T-helper 2 cell treated with Interferon-gamma antibody and Interleukin-4, amounts not matched to agents 5 μg/mL and 100 μg/mL, for 36 hours (primary cell): ENCODE measurements at regions not wholly inside any gene's neighbourhood (a gene's known extent, or its start where the extent isn't known, plus 50 kb on each side); places are given as distances from the start of the nearest gene placed in this dataset.

Experiments
- DNase-seq: peaks from one replicate; pipeline ENCODE4 v3.0.0; 2021; ENCODE audit warnings: low spot score
- H3K27ac Mint-ChIP-seq: one replicate; pipeline ENCODE4 v1.8.0; 2021; ENCODE audit warnings: mild to moderate bottlenecking, mixed read lengths
- H3K27me3 Mint-ChIP-seq: one replicate; pipeline ENCODE4 v1.8.0; 2021; ENCODE audit warnings: low read depth, mixed read lengths
- H3K36me3 Mint-ChIP-seq: one replicate; pipeline ENCODE4 v1.8.0; 2021; ENCODE audit warnings: low read depth, mixed read lengths
- H3K4me1 Mint-ChIP-seq: one replicate; pipeline ENCODE4 v1.8.0; 2021; ENCODE audit warnings: low read depth, mixed read lengths
- H3K4me3 Mint-ChIP-seq: one replicate; pipeline ENCODE4 v1.8.0; 2022; ENCODE audit warnings: mild to moderate bottlenecking, moderate library complexity, mixed read lengths
- H3K9me3 Mint-ChIP-seq: one replicate; pipeline ENCODE4 v1.8.0; 2021; ENCODE audit warnings: mixed read lengths

- H3K27me3 Mint-ChIP-seq: no peaks in the 10 kb centered on the region
These were observed 695.3 kb downstream of the SATB2 start for GRCh38 chr2:198762441-198762840.

GRCh38 chr2:198757069-198757468, 700.7 kb downstream of the SATB2 start:
- H3K36me3 Mint-ChIP-seq: no peaks in the 10 kb centered on the region
- no peak overlapping the region for H3K4me3 Mint-ChIP-seq
- H3K9me3 Mint-ChIP-seq: no peaks in the 10 kb centered on the region
- DNase-seq: no peak
- H3K27me3 Mint-ChIP-seq: no peaks in the 10 kb centered on the region
- no peak overlapping the region for H3K27ac Mint-ChIP-seq
- H3K4me1 Mint-ChIP-seq: no peaks in the 10 kb centered on the region

More at GRCh38 chr2:198762441-198762840, 695.3 kb downstream of the SATB2 start:
- no peaks in the 10 kb centered on the region for H3K9me3 Mint-ChIP-seq
- H3K27ac Mint-ChIP-seq: no peak overlapping the region
- no peak overlapping the region for H3K4me3 Mint-ChIP-seq
- no peaks in the 10 kb centered on the region for H3K36me3 Mint-ChIP-seq
- no peak for DNase-seq
- no peaks in the 10 kb centered on the region for H3K4me1 Mint-ChIP-seq

DNA sequence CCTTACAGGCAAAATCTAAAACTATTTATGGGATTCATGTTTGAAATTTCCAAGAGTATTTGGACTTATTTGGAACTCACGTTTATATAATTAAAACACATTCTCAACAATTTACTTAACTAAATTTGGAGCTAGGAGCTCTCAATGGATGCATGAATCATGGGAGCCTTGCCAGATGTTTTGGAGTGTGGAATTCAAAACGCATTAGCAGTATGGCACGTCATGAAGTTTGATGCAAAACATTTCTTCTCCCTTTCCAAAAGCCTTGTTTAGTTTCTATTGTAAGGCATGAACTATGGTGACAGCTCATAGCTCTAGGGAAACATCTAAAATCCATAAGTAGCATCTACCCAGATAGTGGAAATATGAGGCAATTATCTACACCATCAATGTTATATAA, 701.6 kb downstream of the SATB2 start:
- Mint-ChIP-seq H3K4me1 (no peaks in the 10 kb centered on the region), H3K27me3 (no peaks in the 10 kb centered on the region), H3K4me3 (no peak overlapping the region), H3K9me3 (no peaks in the 10 kb centered on the region), H3K36me3 (no peaks in the 10 kb centered on the region), H3K27ac (no peak overlapping the region)
- DNase-seq: no peak

GRCh38 chr2:198753101-198753500, 704.6 kb downstream of the SATB2 start:
- no peak overlapping the region for H3K27ac Mint-ChIP-seq
- no peak for DNase-seq
- H3K4me3 Mint-ChIP-seq: no peak overlapping the region
- H3K36me3 Mint-ChIP-seq: no peaks in the 10 kb centered on the region
- H3K4me1 Mint-ChIP-seq: no peaks in the 10 kb centered on the region
- no peaks in the 10 kb centered on the region for H3K27me3 Mint-ChIP-seq
- H3K9me3 Mint-ChIP-seq: no peaks in the 10 kb centered on the region

DNA sequence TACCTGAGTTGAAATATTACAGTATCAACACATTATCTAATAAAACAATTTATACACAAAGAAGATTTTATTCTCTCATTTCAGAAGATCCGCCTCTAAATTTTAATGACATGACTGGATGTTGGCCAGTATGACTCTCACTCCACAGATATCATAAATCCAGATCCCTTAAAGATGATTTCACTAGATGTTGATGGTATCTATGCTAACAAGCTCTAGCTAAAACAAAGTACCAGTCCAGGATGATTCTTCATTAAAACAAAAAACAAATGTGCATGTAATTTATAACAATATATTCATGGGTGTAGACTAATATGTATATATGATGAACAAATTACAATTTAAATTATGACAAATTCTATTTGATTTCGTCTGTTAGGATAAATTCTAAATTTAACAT, 708.4 kb downstream of the SATB2 start:
- no peak for DNase-seq
- no peak overlapping the region for H3K27ac Mint-ChIP-seq
- no peaks in the 10 kb centered on the region for H3K27me3 Mint-ChIP-seq
- no peaks in the 10 kb centered on the region for H3K9me3 Mint-ChIP-seq
- no peaks in the 10 kb centered on the region for H3K4me1 Mint-ChIP-seq
- no peak overlapping the region for H3K4me3 Mint-ChIP-seq
- H3K36me3 Mint-ChIP-seq: no peaks in the 10 kb centered on the region

GRCh38 chr2:198731842-198732399, 725.8 kb downstream of the SATB2 start:
- Mint-ChIP-seq H3K36me3 (no peaks in the 10 kb centered on the region), H3K4me3 (no peak overlapping the region), H3K4me1 (no peaks in the 10 kb centered on the region), H3K27me3 (no peaks in the 10 kb centered on the region), H3K27ac (no peak overlapping the region), H3K9me3 (no peaks in the 10 kb centered on the region)
- DNase-seq: no peak

DNA sequence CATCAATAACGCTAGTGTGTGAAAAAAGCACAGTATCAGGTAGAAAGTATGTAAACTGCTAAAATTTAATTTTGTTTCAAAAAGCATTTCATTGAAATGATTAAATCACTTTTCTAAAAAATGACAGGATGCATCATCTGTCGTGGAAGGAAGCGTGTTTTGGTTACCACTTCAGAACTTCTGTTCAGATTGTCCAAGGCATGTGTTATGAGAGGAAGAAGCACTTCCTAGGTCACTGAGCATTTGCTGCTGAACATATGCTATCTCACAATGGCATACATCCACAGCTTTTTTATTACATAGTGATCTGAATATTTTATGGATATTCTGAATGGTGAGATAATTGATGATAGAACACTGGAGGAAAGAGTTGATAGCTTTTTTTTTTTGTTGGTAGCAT, 737.5 kb downstream of the SATB2 start:
- Mint-ChIP-seq H3K4me3 (no peak overlapping the region), H3K36me3 (no peaks in the 10 kb centered on the region), H3K4me1 (no peaks in the 10 kb centered on the region), H3K9me3 (no peaks in the 10 kb centered on the region), H3K27me3 (no peaks in the 10 kb centered on the region), H3K27ac (no peak overlapping the region)
- no peak for DNase-seq

DNA sequence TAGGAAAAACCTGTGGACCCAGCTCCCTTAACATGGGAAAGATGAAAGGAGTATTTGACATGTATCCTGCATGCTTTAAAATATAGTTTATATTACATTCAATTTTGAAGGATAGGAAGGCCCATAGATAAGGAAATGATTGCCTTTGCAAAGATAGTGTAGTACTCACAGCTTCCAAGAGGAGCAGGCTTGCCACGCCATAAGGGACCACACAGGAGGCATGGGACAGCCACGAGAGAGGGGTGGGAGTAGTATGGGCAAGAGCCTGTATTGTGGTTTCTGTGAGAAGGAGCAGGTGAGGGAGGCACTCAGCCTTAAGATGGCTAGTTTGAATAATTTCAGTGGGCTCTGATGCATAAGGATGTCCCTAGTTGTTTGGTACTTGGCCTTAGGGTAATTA, 740.3 kb downstream of the SATB2 start:
- H3K27me3 Mint-ChIP-seq: no peaks in the 10 kb centered on the region
- no peak overlapping the region for H3K27ac Mint-ChIP-seq
- DNase-seq: no peak
- H3K36me3 Mint-ChIP-seq: no peaks in the 10 kb centered on the region
- H3K4me1 Mint-ChIP-seq: no peaks in the 10 kb centered on the region
- H3K9me3 Mint-ChIP-seq: no peaks in the 10 kb centered on the region
- no peak overlapping the region for H3K4me3 Mint-ChIP-seq

DNA sequence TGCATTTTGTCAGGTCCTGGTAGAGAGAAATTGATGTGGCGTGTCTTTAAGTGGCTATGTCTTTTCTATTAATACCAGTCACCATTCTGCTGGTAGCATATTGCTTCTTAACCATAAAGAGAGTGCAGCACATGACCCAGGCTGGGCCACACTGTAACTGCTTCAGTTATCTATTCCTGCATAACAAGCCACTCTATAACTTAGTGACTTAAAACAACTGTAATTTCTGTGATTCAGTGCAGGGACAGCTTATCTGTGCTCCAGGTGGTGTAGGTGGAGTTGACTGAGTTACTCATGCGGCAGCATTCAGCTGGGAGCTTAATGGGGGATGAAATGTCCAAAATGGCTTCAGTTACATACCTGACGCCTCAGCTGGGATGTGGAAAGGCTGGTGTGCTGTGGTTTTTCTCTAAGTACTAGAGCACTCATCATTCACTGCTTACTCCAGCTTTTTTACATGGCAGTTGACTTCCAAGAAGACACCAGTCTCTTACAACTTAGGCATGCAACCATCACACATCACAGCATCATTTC, 742.4 kb downstream of the SATB2 start:
- Mint-ChIP-seq H3K4me3 (no peak overlapping the region), H3K36me3 (no peaks in the 10 kb centered on the region), H3K27ac (no peak overlapping the region), H3K27me3 (no peaks in the 10 kb centered on the region), H3K9me3 (no peaks in the 10 kb centered on the region), H3K4me1 (no peaks in the 10 kb centered on the region)
- DNase-seq: no peak

- H3K9me3 Mint-ChIP-seq: no peaks in the 10 kb centered on the region
- H3K4me3 Mint-ChIP-seq: no peak overlapping the region
- no peak overlapping the region for H3K27ac Mint-ChIP-seq
- H3K27me3 Mint-ChIP-seq: no peaks in the 10 kb centered on the region
- no peak for DNase-seq
- H3K4me1 Mint-ChIP-seq: no peaks in the 10 kb centered on the region
- no peaks in the 10 kb centered on the region for H3K36me3 Mint-ChIP-seq
These were observed 745.3 kb downstream of the SATB2 start for GRCh38 chr2:198712485-198712884.

GRCh38 chr2:198711484-198711883, 746.3 kb downstream of the SATB2 start:
- Mint-ChIP-seq H3K27ac (no peak overlapping the region), H3K4me3 (no peak overlapping the region), H3K27me3 (no peaks in the 10 kb centered on the region), H3K9me3 (no peaks in the 10 kb centered on the region), H3K4me1 (no peaks in the 10 kb centered on the region), H3K36me3 (no peaks in the 10 kb centered on the region)
- no peak for DNase-seq

DNA sequence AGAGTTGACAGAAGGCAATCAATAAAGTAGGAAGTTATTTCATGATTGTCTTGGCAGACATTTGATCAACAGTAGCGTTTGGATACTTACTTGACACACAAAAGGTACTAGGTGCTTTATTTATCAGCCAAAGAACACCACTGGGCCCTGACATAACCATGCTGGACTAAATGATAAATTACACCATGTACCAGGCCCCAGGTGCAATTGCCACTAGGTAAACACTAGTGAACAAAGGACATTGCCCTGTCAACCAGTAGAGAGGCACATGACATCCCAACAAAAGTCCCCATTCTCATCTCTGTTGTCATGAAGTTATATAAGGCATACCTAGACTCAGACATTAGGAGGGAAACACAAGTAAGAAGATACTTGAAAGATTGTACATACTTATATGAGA, 747.2 kb downstream of the SATB2 start:
- no peak for DNase-seq
- H3K36me3 Mint-ChIP-seq: no peaks in the 10 kb centered on the region
- no peaks in the 10 kb centered on the region for H3K9me3 Mint-ChIP-seq
- H3K27me3 Mint-ChIP-seq: no peaks in the 10 kb centered on the region
- no peak overlapping the region for H3K27ac Mint-ChIP-seq
- H3K4me1 Mint-ChIP-seq: no peaks in the 10 kb centered on the region
- H3K4me3 Mint-ChIP-seq: no peak overlapping the region

- Mint-ChIP-seq H3K4me1 (no peaks in the 10 kb centered on the region), H3K4me3 (no peak overlapping the region), H3K27ac (no peak overlapping the region), H3K27me3 (no peaks in the 10 kb centered on the region), H3K9me3 (no peaks in the 10 kb centered on the region), H3K36me3 (no peaks in the 10 kb centered on the region)
- DNase-seq: no peak
These were observed 751.2 kb downstream of the SATB2 start for GRCh38 chr2:198706476-198707082.

DNA sequence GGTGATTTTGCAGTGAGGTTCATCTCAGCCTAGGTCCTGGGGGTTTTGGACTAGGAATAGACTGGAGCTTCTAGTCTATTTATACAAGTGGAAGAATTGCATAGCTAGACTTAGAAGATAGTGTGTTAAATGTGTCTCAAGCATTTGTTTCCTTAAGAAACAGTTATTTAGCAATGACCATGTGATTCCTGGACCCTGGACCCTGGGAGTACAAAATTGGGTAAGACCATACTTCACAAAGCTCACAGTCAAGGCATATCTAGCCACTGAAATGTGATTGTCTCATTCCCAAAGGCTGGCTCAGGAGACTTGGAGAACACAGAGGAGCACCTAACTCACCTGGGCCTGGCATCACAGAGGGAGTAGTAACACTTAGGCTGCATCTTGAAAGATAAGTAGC, 754.5 kb downstream of the SATB2 start:
- Mint-ChIP-seq H3K9me3 (no peaks in the 10 kb centered on the region), H3K27me3 (no peaks in the 10 kb centered on the region), H3K36me3 (no peaks in the 10 kb centered on the region), H3K4me1 (no peaks in the 10 kb centered on the region), H3K27ac (no peak overlapping the region), H3K4me3 (no peak overlapping the region)
- no peak for DNase-seq

DNA sequence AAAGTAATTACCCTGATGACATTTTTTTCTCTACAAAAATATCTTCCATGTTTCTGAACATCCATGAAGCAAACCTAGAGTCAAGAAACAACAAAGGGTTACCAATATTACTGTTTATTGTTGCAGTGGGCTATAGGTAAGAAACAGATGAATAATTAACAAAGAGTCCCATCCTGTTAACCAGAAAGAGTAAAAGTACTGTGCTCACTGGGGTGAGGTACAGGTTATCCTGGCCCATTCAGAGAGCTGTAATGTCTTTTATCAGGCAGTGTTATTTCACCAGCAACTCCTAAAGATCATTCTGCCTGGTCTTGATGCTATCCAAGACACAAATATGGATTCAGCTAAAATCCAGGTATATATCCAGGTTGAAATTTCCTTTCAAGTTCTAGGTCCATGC, 754.9 kb downstream of the SATB2 start:
- Mint-ChIP-seq H3K27ac (no peak overlapping the region), H3K27me3 (no peaks in the 10 kb centered on the region), H3K36me3 (no peaks in the 10 kb centered on the region), H3K4me3 (no peak overlapping the region), H3K9me3 (no peaks in the 10 kb centered on the region), H3K4me1 (no peaks in the 10 kb centered on the region)
- no peak for DNase-seq
